NT2/D1 (cell line): ENCODE measurements at regions not wholly inside any gene's neighbourhood (a gene's known extent, or its start where the extent isn't known, plus 50 kb on each side); places are given as distances from the start of the nearest gene placed in this dataset.

Experiments used
- SUZ12 ChIP-seq: IDR thresholded peaks from 2 replicates; pipeline ENCODE4 v1.6.1; 2011; ENCODE audit not compliant: insufficient read length, insufficient read depth; ENCODE audit errors: extremely low read depth
- YY1 ChIP-seq: IDR thresholded peaks from 2 replicates; pipeline ENCODE4 v1.6.1; 2011; ENCODE audit not compliant: insufficient read length, insufficient read depth

- no peak for TF ChIP-seq YY1
- no peak for TF ChIP-seq SUZ12
These were observed 354.8 kb downstream of the GRIA2 start for GRCh38 chr4:157575339-157575738.
